Prostate gland (tissue), 2 donors: ENCODE measurements at regions not wholly inside any gene's neighbourhood (a gene's known extent, or its start where the extent isn't known, plus 50 kb on each side); places are given as distances from the start of the nearest gene placed in this dataset.

Experiments
- DNase-seq: peaks from one replicate; pipeline ENCODE4 v3.0.0-alpha.2; 2019; ENCODE audit warnings: low spot score
- H3K27ac ChIP-seq, 2 donors: fragments of 200-600 bp; sonication (generic); 2 replicates each; pipeline ENCODE4 v1.5.1; 2017 to 2019
- H3K27me3 ChIP-seq: fragments of 200-600 bp; sonication (generic); replicated peaks from 2 replicates; pipeline ENCODE4 v1.5.1; 2019; ENCODE audit not compliant: insufficient read depth
- H3K36me3 ChIP-seq, 2 donors: fragments of 200-600 bp; sonication (generic); 1 replicate in 1 of 2; 2 replicates in 1 of 2; pipeline versions ENCODE4 v1.5.1 to v1.8.1; 2017 to 2019
- H3K4me1 ChIP-seq: fragments of 200-600 bp; sonication (generic); replicated peaks from 2 replicates; pipeline ENCODE4 v1.5.1; 2019
- H3K4me3 ChIP-seq, 2 donors: fragments of 200-600 bp; sonication (generic); 2 replicates each; pipeline ENCODE4 v1.5.1; 2017 to 2019
- H3K9me3 ChIP-seq: fragments of 200-600 bp; sonication (generic); 2 replicates; pipeline ENCODE4 v1.5.1; 2017
- CTCF ChIP-seq, 4 experiments: fragments of 200-600 bp in 2 of 4; fragments of 450-650 bp in 2 of 4; sonication (generic) in 2 of 4; IDR thresholded peaks; 1 replicate in 3 of 4; 2 replicates in 1 of 4; pipeline ENCODE4 v1.5.1; 2016 to 2019; ENCODE audit warnings: antibody characterized with exemption in 4 of 4, mild to moderate bottlenecking in 2 of 4, moderate library complexity in 2 of 4
- POLR2A ChIP-seq: fragments of 450-650 bp; IDR thresholded peaks from one replicate; pipeline ENCODE4 v1.6.1; 2016; ENCODE audit warnings: antibody characterized with exemption, mild to moderate bottlenecking
- POLR2AphosphoS5 ChIP-seq: sonication (generic); formaldehyde crosslinking; IDR thresholded peaks from one replicate; pipeline ENCODE4 v1.6.1; 2017; ENCODE audit warnings: antibody characterized with exemption
- WGBS: methylation state at CpG from one replicate; pipeline ENCODE4 v1.1.5; 2018; 5-methylcytosine and 5-hydroxymethylcytosine counted together
- intact Hi-C: fragments of 100-400 bp; cut with DNase I; formaldehyde crosslinking; loops from one replicate; pipeline ENCODE4 v1.14.2; 2022

- no peak for TF ChIP-seq POLR2A
- no peak for TF ChIP-seq POLR2AphosphoS5
- TF ChIP-seq CTCF (IDR thresholded peaks at IDR 0.05) = no peak
- Histone ChIP-seq H3K9me3 (no peaks in the 10 kb centered on the region), H3K4me1 (no peaks in the 10 kb centered on the region), H3K4me3 (no peak overlapping the region), H3K36me3 (no peaks in the 10 kb centered on the region), H3K27ac (no peak overlapping the region), H3K27me3 (no peaks in the 10 kb centered on the region)
- WGBS = 68% methylated on average over 8 of the region's 8 CpGs
- no peak for DNase-seq
- intact Hi-C loops = loop anchor here (5.0 kb wide), 2 partner anchors 342 to 442 kb away; no protein-coding TSS in a partner anchor
These were observed 162.7 kb upstream of the CIBAR2 start for GRCh38 chr16:85274924-85275323.

DNA sequence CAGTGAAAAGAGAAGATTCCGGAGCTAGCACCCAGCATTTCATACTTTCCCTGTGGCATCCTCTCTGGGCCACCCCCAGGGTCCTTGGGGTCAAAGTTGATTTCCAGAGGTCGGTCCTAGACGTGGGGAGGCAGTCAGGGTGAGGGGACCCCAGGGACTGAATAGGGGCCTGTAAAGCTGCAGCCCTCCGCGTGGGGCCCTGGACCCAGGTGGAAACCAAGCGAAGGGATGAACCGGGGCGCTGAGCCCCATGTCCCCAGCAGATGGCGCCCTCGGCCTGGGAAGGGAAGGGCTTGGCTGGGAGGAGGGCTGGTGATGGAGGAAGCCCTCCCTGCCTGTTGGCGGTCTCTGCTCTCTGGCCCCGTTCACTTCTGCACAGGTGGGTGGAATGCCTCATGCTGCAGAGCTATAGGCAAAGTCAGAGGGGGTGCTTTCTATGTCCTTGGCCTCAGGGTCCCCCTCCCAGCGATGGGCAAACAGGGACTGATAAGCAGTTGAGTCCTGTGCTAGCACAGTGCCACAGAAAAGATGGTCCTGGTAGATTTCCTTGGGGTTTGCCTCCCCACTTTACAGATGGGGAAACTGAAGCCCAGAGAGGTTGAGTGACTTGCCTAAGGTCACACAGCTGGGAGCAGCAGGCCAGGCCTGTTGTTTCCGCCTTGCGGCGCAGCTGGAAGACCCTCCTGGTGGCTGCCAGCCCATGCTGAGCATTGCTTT, 163.4 kb upstream of the CIBAR2 start:
- DNase-seq = peak; percentile 48
- Histone ChIP-seq H3K4me3 (no peak overlapping the region), H3K27me3 (no peaks in the 10 kb centered on the region), H3K9me3 (no peaks in the 10 kb centered on the region), H3K27ac (no peak overlapping the region), H3K4me1 (no peaks in the 10 kb centered on the region), H3K36me3 (no peaks in the 10 kb centered on the region)
- no peak for TF ChIP-seq POLR2A
- peak; percentile 5 for TF ChIP-seq POLR2AphosphoS5
- peak; percentile 76 to 93 (median 84) for TF ChIP-seq CTCF (IDR thresholded peaks at IDR 0.05)
- WGBS = 54% methylated on average over 12 of the region's 16 CpGs
- intact Hi-C loops = loop anchor here (5.0 kb wide), 2 partner anchors 342 to 442 kb away; no protein-coding TSS in a partner anchor

DNA sequence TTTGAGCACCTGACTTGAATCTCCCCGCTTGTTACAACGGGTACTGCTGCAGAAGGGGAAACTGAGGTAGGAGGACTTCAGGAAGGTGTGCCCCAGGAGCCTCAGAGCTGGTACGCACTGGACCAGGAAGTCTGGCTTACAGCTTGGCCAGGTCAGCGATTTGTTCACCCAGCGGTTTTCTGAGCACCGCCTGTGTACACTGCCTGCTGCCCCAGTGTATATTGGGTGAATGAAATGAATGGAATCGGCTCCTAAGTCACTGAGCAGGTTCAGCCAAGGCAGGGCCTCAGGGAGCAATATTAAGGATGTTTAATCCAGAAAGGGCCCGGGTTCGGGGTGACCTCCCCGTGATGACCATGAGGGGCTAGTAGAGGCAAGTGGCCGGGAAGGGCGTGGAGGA, 164.0 kb upstream of the CIBAR2 start:
- WGBS = 79% methylated on average over 12 of the region's 12 CpGs

GRCh38 chr16:85276721-85277120, 164.4 kb upstream of the CIBAR2 start:
- 91% methylated on average over 8 of the region's 10 CpGs for WGBS
- H3K9me3 ChIP-seq = no peaks in the 10 kb centered on the region
- no peaks in the 10 kb centered on the region for H3K27me3 ChIP-seq
- H3K36me3 ChIP-seq = no peaks in the 10 kb centered on the region
- no peaks in the 10 kb centered on the region for H3K4me1 ChIP-seq
- intact Hi-C loops = loop anchor here (5.0 kb wide), 2 partner anchors 341 to 441 kb away; no protein-coding TSS in a partner anchor
- TF ChIP-seq POLR2A (no peak), POLR2AphosphoS5 (no peak), CTCF (IDR thresholded peaks at IDR 0.05) (no peak)
- no peak overlapping the region for H3K27ac ChIP-seq
- DNase-seq = no peak
- H3K4me3 ChIP-seq = no peak overlapping the region

More for the DNA sequence above, 164.0 kb upstream of the CIBAR2 start:
- TF ChIP-seq CTCF (IDR thresholded peaks at IDR 0.05) (no peak), POLR2A (no peak), POLR2AphosphoS5 (no peak)
- H3K4me1 ChIP-seq = no peaks in the 10 kb centered on the region
- intact Hi-C loops = loop anchor here (5.0 kb wide), 2 partner anchors 341 to 441 kb away; no protein-coding TSS in a partner anchor
- DNase-seq = no peak
- H3K27ac ChIP-seq = no peak overlapping the region
- H3K9me3 ChIP-seq = no peaks in the 10 kb centered on the region
- no peaks in the 10 kb centered on the region for H3K27me3 ChIP-seq
- H3K36me3 ChIP-seq = no peaks in the 10 kb centered on the region
- no peak overlapping the region for H3K4me3 ChIP-seq

- no peaks in the 10 kb centered on the region for H3K36me3 ChIP-seq
- no peaks in the 10 kb centered on the region for H3K27me3 ChIP-seq
- H3K9me3 ChIP-seq = no peaks in the 10 kb centered on the region
- TF ChIP-seq POLR2A = no peak
- TF ChIP-seq POLR2AphosphoS5 = no peak
- TF ChIP-seq CTCF (IDR thresholded peaks at IDR 0.05) = no peak
- no peak overlapping the region for H3K27ac ChIP-seq
- intact Hi-C loops = loop anchor here (5.0 kb wide), 2 partner anchors 338 to 438 kb away; no protein-coding TSS in a partner anchor
- no peak for DNase-seq
- WGBS = 80% methylated on average over 11 of the region's 11 CpGs
- H3K4me3 ChIP-seq = no peak overlapping the region
- no peaks in the 10 kb centered on the region for H3K4me1 ChIP-seq
These were observed 166.6 kb upstream of the CIBAR2 start for GRCh38 chr16:85278839-85279238.
